Subcutaneous abdominal adipose tissue (tissue), 5 donors: ENCODE measurements at regions not wholly inside any gene's neighbourhood (a gene's known extent, or its start where the extent isn't known, plus 50 kb on each side); places are given as distances from the start of the nearest gene placed in this dataset.

ENCODE experiments used
- H3K27ac ChIP-seq: one replicate; pipeline ENCODE4 v1.7.0; 2013; ENCODE audit warnings: low read depth, mild to moderate bottlenecking, inconsistent platforms, low read length, moderate library complexity
- H3K27me3 ChIP-seq, 5 donors: one replicate each; pipeline ENCODE4 v1.7.0; 2013; ENCODE audit warnings: low read length in 5 of 5, inconsistent platforms in 1 of 5; ENCODE audit not compliant: control insufficient read depth in 5 of 5, insufficient read depth in 4 of 5
- H3K36me3 ChIP-seq, 5 donors: one replicate each; pipeline ENCODE4 v1.7.0; 2013; ENCODE audit warnings: low read length in 5 of 5; ENCODE audit not compliant: control insufficient read depth in 5 of 5, insufficient read depth in 5 of 5
- H3K4me1 ChIP-seq, 5 donors: one replicate each; pipeline ENCODE4 v1.7.0; 2013; ENCODE audit warnings: low read length in 5 of 5, mild to moderate bottlenecking in 3 of 5, moderate library complexity in 1 of 5; ENCODE audit not compliant: control insufficient read depth in 5 of 5, insufficient read depth in 5 of 5
- H3K4me3 ChIP-seq, 5 donors: one replicate each; pipeline ENCODE4 v1.7.0; 2013; ENCODE audit warnings: low read length in 5 of 5, low read depth in 1 of 5
- H3K9ac ChIP-seq, 5 donors: one replicate each; pipeline ENCODE4 v1.7.0; 2013; ENCODE audit warnings: low read length in 5 of 5, mild to moderate bottlenecking in 4 of 5, moderate library complexity in 3 of 5
- H3K9me3 ChIP-seq, 5 donors: one replicate each; pipeline ENCODE4 v1.7.0; 2013; ENCODE audit warnings: low read length in 5 of 5; ENCODE audit not compliant: control insufficient read depth in 5 of 5
- donor health status: healthy.
- donor health status: healthy.
- donor health status: healthy.
- donor health status: healthy.
- donor health status: healthy.

DNA sequence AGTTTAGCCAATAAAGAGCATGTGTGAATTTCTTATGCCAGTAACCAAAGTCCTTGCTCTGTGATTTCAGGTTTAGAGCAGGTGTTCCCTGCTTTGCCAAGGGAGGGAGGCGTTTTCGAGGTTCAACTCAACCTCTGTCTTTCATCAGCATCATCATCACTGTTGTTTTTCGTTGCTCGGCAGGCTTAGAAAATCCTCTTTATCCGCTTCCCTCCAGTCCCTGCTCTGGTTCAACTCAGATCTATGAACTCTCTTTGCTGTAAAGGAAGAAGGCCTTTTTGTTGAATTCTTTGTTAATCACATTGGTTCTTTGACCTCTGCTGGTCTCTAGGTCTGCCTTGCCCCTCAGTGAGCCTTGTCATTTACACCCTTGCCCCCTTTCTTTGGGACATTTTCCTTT lies 243.9 kb upstream of the RBFOX1 start:
- Histone ChIP-seq H3K27me3 (peaks cover 0 to 11% (median 3%) of the 10 kb centered on the region in 5 donors), H3K9ac (no peak overlapping the region), H3K9me3 (no peaks in the 10 kb centered on the region), H3K27ac (no peak overlapping the region), H3K4me1 (no peaks in the 10 kb centered on the region), H3K4me3 (no peak overlapping the region), H3K36me3 (no peaks in the 10 kb centered on the region)

DNA sequence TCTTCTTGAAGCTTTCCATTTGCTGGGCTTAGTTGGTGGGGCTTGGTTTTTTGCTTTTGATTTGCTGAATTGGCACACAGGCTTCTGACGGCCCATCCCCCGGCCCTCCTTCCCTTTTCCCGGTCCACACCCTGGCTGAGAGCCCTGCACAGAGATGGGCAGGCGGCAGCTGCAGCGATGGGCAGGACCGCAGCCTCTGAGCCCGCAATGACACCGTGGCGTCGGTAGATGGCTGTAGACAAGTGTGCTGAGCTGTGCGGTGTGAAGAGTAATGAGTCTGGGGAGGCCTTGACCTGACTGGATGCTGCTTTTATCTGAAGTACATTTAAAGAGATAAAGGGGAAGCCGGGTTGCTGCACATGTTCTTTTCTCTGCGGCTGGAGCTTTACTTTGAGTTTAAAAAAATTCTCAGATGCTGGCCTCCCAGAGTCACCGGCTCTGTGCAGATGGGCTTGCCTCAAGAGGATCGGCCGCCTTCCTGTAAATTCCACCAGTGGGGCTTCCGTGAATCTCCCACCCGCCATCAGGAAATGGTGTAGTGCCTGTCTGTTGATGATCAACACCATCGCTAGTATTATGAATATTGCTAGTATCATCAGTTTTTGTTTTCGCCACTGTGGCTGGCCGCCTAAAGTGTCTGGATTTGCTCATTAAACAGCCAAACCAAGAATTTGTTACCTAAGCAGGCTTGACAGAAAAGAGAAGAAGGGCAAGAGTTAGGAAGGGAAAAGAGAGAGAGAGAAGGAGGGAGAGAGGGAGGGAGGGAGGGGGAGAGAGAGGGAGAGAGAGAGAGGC lies 245.6 kb upstream of the RBFOX1 start:
- H3K4me3 ChIP-seq: no peak overlapping the region
- no peaks in the 10 kb centered on the region for H3K9me3 ChIP-seq
- peaks cover 0 to 11% (median 3%) of the 10 kb centered on the region in 5 donors for H3K27me3 ChIP-seq
- no peak overlapping the region for H3K27ac ChIP-seq
- H3K4me1 ChIP-seq: no peaks in the 10 kb centered on the region
- H3K9ac ChIP-seq: no peak overlapping the region
- H3K36me3 ChIP-seq: no peaks in the 10 kb centered on the region

DNA sequence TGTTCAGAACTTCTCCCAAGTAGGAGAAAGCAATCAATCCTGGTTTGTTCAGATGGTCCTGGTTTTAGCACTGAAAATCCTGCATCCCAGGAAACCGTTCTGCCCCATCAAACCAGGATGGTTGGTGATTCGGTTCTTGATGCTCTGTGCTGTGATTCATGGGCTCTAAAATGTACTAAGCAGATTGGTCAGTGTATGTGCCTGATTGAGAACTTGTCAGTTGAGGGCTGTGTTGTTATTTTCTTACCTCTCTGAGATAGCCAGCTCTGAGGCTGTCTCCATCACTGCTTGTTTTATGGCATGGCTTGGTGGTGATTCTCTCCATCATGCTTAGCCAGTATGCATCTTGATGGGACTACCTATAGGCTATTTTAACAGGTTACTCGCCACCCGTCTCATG lies 246.9 kb upstream of the RBFOX1 start:
- Histone ChIP-seq H3K27me3 (peaks cover 0 to 11% (median 3%) of the 10 kb centered on the region in 5 donors), H3K36me3 (no peaks in the 10 kb centered on the region), H3K27ac (no peak overlapping the region), H3K9me3 (peaks cover 0 to under 1% (median 0%) of the 10 kb centered on the region in 5 donors), H3K4me1 (no peaks in the 10 kb centered on the region), H3K9ac (no peak overlapping the region), H3K4me3 (no peak overlapping the region)

DNA sequence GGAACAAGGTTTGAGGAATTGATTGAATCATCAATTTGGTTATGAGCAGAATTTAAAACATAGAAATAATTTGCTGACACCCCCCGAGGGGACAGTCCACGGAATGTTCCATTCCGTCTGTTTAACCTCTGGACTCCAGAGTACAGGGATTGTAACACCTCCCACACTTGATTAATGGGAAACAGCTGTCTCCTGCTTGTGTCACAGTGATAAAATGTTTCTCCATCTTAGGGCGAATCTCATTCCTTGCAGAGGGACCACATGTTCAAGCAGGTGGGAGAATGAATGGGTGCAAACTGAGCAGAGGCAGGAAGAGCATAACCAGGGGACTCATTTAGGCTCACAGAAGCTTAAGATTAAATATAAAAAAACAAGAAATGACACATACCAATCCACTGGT lies 249.5 kb upstream of the RBFOX1 start:
- Histone ChIP-seq H3K36me3 (no peaks in the 10 kb centered on the region), H3K27me3 (peaks cover 0 to 8% (median 3%) of the 10 kb centered on the region in 5 donors), H3K27ac (no peak overlapping the region), H3K9ac (no peak overlapping the region), H3K4me1 (no peaks in the 10 kb centered on the region), H3K4me3 (no peak overlapping the region), H3K9me3 (peaks cover 0 to 5% (median 0%) of the 10 kb centered on the region in 5 donors)

DNA sequence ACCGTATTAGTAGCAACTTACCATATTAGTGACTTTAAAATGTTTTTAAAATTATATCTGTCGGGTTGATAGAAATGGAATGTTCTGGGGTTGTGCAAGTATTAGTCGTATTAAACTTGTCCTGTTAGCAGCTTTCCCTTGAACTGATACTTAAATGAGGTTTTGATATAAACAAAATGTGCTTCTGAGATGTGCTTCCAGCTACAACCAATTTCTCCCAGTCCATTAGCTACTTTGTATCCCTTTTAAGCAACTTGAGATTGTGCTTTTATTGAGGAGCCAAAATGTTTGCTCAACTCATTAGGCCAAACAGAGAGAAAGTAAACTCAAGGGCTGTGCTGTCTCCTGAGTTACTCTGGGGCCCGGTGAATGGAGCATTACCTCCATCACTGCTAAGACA lies 255.0 kb upstream of the RBFOX1 start:
- no peak overlapping the region for H3K9ac ChIP-seq
- H3K27me3 ChIP-seq: no peaks in the 10 kb centered on the region
- H3K9me3 ChIP-seq: peaks cover 0 to 9% (median 0%) of the 10 kb centered on the region in 5 donors
- H3K4me1 ChIP-seq: no peaks in the 10 kb centered on the region
- H3K4me3 ChIP-seq: no peak overlapping the region
- no peaks in the 10 kb centered on the region for H3K36me3 ChIP-seq
- no peak overlapping the region for H3K27ac ChIP-seq

DNA sequence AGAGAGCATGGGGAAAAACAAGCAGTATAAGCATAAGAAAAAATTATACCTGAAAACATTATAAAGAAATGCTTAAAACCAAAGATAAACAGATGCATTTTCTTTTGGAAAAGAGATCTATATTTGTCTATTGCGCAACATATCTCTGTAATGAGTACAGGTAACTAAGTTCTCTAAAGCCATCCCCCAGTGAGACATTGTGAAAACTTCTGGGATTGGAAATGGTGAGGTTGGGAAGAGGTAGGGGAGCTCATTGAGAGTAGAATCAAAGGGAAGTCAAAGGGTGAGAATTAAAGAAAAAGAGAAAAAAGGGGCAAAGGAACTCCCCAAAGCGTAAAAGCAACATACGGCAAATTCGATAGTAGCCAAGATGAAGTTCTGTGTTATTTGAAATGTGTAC lies 257.9 kb upstream of the RBFOX1 start:
- Histone ChIP-seq H3K4me3 (no peak overlapping the region), H3K9me3 (peaks cover 0 to 6% (median 4%) of the 10 kb centered on the region in 5 donors), H3K27ac (no peak overlapping the region), H3K27me3 (no peaks in the 10 kb centered on the region), H3K36me3 (no peaks in the 10 kb centered on the region), H3K9ac (no peak overlapping the region), H3K4me1 (no peaks in the 10 kb centered on the region)

DNA sequence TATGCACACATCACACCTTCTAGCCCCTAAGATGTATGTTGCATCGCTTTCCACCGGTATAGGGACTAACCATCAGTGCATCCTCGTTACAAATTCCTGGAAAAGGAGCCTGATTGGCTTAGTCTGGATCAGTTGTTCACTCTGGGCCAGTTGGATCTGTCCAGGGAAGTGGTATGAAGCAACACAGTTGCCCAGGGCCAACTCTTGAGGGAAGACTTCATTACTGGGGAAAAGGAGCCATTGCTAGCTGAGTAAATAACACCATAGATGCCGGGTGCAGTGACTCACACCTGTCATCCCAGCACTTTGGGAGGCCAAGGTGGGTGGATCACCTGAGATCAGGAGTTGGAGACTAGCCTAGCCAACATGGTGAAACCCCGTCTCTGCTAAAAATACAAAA lies 275.2 kb upstream of the RBFOX1 start:
- no peak overlapping the region for H3K27ac ChIP-seq
- H3K27me3 ChIP-seq: no peaks in the 10 kb centered on the region
- H3K9ac ChIP-seq: no peak overlapping the region
- H3K4me1 ChIP-seq: no peaks in the 10 kb centered on the region
- H3K36me3 ChIP-seq: no peaks in the 10 kb centered on the region
- no peak overlapping the region for H3K4me3 ChIP-seq
- peaks cover 0 to 7% (median 0%) of the 10 kb centered on the region in 5 donors for H3K9me3 ChIP-seq

DNA sequence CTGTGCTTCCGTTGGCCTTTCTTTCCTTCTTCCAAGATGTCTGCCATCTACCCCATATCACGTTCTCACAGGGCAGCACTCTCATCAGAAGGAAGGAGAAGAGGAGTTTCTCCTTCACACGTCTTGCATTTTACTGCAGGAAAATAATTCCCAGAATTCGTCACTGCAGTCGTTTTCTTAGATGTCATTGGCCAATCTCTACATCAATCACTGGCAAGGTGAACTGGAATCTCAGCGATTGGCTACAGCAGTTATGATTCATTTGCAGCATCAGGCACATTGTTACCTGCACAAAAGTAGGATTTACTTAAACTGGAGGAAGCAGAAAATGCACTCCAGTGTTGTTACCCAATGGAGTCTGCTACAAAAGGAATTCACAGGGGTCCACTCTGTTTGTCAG lies 277.2 kb upstream of the RBFOX1 start:
- Histone ChIP-seq H3K4me3 (no peak overlapping the region), H3K27ac (no peak overlapping the region), H3K9ac (no peak overlapping the region), H3K36me3 (no peaks in the 10 kb centered on the region), H3K27me3 (no peaks in the 10 kb centered on the region), H3K9me3 (peaks cover 0 to 7% (median 0%) of the 10 kb centered on the region in 5 donors), H3K4me1 (no peaks in the 10 kb centered on the region)

DNA sequence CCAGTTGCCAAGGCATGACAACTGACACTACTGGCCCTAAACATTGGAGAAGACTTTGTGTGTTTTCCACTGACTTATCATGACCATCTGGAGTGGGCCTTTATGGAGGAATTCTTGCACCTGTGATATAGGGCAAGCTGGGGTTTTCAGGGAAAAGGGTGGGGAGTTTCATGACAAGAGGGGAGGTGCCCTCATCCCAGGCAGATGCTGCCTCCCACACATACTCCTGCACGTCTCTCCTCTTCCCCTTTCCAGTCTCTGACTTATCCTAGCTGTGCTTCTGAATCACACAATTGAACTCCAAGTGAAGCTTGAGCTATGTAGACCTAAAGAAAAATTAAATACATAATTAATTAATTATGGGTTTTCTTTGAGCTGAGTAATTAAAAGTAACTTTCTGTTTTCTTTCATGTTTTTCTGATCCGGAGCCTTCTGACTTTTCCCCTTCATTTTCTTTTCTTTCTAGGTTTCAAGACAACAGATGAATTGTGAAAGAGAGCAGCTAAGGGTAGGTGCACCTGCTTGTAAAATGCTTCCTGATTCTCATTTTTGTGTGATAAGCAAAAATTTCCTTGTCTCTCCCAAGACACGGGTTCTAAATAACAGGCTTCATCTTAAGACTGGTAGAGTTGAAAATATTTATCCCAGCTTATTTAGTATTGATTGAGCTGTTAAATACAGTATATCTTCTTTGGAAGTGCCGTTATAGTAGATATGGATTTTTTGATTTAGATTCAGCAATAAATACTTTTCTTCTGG lies 280.9 kb upstream of the RBFOX1 start:
- H3K4me3 ChIP-seq: no peak overlapping the region
- peaks cover 0 to 4% (median 0%) of the 10 kb centered on the region in 5 donors for H3K9me3 ChIP-seq
- no peaks in the 10 kb centered on the region for H3K4me1 ChIP-seq
- no peaks in the 10 kb centered on the region for H3K36me3 ChIP-seq
- H3K9ac ChIP-seq: no peak overlapping the region
- no peaks in the 10 kb centered on the region for H3K27me3 ChIP-seq
- no peak overlapping the region for H3K27ac ChIP-seq

DNA sequence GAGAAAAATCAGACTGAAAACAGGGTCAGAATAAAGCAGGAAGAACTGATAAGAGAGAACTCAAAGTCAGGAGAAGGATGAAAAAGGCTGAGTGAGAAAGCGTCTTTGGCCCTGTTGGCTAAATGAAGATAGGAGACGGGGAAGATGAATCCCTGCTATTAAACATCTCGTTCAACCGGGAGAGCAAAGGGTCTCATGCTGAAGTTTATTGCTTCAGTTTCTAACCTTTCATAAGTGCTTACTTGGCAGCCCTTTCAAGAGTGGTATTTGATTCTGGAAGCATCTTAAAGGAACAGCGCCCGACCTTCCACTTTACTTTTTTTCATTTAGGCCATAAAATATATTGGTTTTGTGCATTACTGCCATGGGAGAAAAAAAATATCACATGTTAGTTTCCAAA lies 288.3 kb upstream of the RBFOX1 start:
- Histone ChIP-seq H3K36me3 (no peaks in the 10 kb centered on the region), H3K9me3 (no peaks in the 10 kb centered on the region), H3K4me3 (no peak overlapping the region), H3K27ac (no peak overlapping the region), H3K9ac (no peak overlapping the region), H3K27me3 (no peaks in the 10 kb centered on the region), H3K4me1 (no peaks in the 10 kb centered on the region)
